Activated CD4-positive, alpha-beta T cell treated with anti-CD3 and anti-CD28 coated beads, Interleukin-2, Interleukin-4, amounts not matched to agents 100 ng/mL and 50 ng/mL, durations not matched to agents 16 hours and 8 hours (primary cell): ENCODE measurements at regions not wholly inside any gene's neighbourhood (a gene's known extent, or its start where the extent isn't known, plus 50 kb on each side); places are given as distances from the start of the nearest gene placed in this dataset.
"Not testable (repeated sequence)": the region's sequence is repeated elsewhere in the genome, so short reads cannot be mapped to it uniquely, and the experiment has no call there.

ENCODE experiments used
- DNase-seq: peaks from one replicate; pipeline ENCODE4 v3.0.0-alpha.2; 2020; ENCODE audit warnings: low spot score

DNA sequence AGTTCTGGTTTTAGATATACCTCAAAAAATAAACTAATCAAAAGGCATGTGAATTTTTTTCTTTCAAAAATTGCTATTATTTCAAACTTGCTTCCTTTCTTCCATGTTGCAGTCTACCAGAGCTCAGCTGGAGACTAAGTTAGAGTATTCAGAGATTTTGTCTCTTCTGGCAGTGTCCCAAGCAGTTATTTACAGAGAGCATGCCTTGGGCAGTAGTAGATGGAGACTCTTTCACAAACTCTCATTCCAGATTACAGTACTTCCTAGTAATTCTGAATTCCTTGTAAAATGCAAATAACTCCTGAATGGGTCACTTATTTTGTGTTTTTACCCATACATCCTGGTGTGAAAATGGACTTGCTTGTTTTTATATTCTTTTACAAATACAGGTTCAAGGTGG is 703.4 kb downstream of the EPHA7 start:
- no peak for DNase-seq

- no peak for DNase-seq
Measured at GRCh38 chr6:92714346-92714745, 705.0 kb downstream of the EPHA7 start.

DNA sequence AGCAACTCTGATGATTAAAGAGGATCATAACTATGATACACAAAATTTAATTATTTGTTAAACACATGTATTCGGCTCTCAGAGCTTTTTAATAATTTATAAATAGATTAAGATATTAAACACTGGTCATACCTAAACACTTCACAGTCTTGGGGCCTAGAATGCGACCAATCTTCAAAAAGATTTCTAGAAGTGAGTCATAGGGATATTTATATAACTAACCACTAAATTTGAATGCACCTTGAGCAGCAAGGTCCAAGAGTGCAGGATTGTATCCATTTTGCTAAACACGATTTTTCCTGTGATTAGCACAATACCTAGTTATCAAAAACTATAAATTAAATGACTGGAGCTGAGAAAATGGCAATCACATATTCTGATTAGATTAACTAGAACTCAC is 709.3 kb downstream of the EPHA7 start:
- DNase-seq: no peak

GRCh38 chr6:92708945-92709344 is 710.4 kb downstream of the EPHA7 start:
- no peak for DNase-seq

- DNase-seq: no peak
Measured at GRCh38 chr6:92708270-92708669, 711.1 kb downstream of the EPHA7 start.

GRCh38 chr6:92706976-92707375 is 712.4 kb downstream of the EPHA7 start:
- DNase-seq: no peak

DNA sequence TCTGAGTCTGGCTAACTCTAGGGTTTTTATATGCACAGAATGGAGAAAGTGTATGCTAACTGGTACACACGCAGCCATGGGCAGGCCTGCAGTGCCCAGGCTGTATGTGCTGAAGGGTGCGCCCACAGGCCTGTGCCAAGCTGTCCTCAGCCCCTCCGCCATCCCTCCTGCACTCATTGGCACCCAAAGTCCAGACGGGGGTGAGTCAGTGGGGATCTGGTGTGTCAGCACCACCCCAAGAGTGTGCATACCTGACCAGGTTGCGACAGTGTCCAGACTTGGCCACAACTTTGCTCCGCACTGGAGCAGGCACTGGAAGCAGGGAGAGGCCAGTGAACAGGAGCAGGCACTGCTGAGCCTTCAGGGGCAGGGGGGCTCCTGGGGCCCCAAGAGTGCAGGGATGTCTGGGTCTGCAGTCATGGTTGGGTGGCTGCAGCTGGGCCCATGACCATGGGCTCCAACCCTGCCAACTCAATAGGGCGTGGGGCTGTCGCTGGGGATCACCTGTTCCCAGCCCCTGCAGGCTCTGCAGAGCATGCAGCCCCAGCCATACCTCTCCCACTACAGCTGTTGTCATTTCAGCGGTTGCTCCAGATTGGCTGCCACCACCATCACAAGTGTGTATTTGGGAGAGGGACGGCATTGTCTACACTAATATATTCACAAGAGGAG is 717.8 kb downstream of the EPHA7 start:
- no peak for DNase-seq

DNA sequence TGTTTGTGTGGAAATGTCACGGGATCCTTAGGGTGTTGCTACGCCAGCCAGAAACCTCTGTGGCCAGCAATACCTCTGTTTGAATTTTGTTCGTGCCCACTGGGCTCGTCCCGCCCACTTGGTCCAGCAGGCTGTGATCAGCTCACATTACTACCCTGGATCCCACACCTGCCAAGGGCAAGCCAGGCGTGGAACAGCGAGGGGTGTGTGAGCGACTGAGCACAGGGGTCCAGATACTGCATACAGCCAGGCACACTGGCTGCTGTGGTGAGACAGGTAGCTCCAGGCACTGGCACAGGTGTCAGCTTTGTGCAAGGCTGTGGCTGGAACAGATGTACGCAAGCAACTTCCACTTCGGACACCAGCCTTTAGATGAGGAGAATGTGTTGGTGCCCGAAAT is 718.9 kb downstream of the EPHA7 start:
- DNase-seq: no peak

DNA sequence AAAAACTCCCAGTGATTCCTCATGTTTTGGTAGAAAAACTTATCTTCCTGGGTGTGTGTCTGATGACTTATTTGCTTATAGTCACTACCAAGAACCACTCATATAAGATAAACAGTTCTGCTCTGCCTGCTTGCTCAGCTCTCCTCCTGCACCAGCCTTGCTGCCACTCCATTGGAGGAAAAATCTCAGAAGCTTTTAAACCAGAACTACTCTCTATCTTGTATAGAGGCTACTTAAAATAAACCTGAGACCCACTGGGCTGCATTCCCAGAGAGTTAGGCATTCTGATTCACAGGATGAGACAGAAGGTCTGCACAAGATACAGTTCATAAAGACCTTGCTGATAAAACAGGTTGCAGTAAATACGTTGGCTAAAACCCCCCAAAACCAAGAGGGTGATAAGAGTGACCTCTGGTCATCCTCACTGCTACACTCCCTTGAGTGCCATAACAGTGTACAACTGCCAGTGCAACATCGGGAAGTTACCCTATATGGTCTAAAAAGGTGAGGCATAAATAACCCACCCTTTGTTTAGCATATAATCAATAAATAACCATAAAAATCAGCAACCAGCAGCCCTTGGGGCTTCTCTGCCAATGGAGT is 728.3 kb downstream of the EPHA7 start:
- DNase-seq: no peak

- DNase-seq: no peak
Measured at GRCh38 chr6:92688342-92688741, 731.0 kb downstream of the EPHA7 start.

DNA sequence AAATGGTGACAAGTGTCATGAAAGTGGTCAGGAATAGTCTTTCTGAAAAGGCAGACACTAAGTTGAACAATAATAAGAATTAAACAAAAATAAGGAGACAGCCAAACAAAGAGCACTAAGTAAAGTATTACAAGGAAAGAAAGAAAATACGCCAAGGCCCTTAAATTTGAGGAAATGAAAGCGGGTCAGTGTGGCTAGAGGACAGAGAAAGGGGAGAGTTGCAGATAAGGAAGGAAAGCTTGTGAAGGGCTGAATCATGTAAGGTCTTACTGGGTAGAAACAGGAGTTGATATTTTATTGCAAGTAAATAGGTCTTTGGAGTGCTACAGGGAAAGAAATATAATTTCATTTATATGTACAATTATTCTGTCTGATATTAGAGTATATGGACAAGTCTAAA is 732.1 kb downstream of the EPHA7 start:
- no peak for DNase-seq

GRCh38 chr6:92684386-92684785 is 735.0 kb downstream of the EPHA7 start:
- no peak for DNase-seq

DNA sequence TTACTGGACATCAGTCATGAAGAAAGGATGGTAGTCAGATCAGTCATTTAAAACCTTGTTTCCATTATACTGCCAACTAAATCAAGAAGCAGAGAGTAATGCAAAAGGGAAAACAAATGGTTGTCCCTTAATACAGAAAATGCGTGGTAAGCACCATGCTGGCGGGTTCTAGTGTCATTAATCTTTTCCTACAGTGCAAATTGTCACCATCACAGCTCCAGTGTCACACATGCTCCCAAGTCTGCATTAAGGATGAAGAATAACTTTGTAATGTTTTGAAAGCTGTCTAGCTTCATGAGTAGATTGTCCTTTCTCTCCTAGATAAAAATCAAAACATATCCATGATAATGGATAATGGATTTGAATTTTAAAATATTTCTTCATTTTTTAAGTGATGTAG is 735.6 kb downstream of the EPHA7 start:
- no peak for DNase-seq

GRCh38 chr6:92682516-92683398 is 736.6 kb downstream of the EPHA7 start:
- no peak for DNase-seq

DNA sequence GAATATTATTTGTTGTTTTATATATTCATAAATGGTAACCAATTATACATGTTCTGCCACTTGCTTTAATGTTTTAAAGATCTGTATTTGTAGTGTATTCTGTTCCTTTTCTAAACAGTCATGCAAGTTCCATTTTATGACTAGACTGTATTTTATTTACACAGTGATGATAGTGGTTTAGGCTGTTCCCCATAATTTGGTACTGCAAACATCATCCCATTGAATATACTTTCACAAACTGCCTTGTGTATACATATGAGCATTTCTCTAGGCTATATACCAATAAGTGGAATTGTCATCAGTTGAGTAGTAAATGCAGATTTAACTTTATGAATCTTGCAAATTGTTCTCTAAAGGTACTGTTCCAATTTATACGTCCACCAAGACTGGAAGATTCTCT is 738.0 kb downstream of the EPHA7 start:
- DNase-seq: no peak

- DNase-seq: not testable (repeated sequence)
Measured at GRCh38 chr6:92671462-92671861, 747.9 kb downstream of the EPHA7 start.

DNA sequence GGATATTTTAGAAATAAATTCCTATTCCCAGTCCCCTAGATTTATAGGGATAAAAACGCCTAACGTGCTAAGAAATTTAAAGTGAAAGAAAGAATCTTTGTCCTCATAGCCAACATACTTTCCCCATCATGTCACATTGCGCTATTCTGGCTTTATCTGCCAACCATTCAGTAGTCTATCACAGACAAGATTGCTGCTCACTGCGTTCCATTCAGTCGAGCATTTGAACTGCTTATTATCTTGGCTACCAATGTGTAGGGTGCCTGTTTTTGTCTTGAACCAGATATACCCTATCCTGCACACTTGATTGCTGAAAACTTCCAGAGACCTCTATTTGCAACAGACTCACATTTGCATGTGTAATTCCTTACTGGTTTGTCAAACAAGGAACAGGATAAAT is 751.5 kb downstream of the EPHA7 start:
- no peak for DNase-seq

- DNase-seq: no peak
Measured at GRCh38 chr6:92648364-92649086, 770.8 kb downstream of the EPHA7 start.

DNA sequence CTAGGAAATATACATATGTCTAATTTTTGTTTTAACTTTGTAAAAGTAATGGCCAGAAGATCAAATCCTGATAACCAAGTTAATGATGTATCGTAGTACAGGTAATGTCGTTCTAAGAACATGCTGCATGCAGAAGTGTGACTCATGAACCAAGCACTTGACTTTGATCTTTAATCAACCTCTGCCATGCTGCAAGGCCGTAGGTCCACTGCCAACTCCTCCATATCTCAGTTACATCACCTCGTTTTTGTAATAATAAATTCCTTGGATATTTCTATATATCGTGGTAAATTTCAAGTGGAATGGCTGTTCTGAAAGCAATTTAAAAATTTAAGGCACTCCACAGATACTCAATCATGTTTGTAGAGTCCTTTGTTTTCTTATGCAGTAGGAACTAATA is 771.7 kb downstream of the EPHA7 start:
- DNase-seq: no peak

DNA sequence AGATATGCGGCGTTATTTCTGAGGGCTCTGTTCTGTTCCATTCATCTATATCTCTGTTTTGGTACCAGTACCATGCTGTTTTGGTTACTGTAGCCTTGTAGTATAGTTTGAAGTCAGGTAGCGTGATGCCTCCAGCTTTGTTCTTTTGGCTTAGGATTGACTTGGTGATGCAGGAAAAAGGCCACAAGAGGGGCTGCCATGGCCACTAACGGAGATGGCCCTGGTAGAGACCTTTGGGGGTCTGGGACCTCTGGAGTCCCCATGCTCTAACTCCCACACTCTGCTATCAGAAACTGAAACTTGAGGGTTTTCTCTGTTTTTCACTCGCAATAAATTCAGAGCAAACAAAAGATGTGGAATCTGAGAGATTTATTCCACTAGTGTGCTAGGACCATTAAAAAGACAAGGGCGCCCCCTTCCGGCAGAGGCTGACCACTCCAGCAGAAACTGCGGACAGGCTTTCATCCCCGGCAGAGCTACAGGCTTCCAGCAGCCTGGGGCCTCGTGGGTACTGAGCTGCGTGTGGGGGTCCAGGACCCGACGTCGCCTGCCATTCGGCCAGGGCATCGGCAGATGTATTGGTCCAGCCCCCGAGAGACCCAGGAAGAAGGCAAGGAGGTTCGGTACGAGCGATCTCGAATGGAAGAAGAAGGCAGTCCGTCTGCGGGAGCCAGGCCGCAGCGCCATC is 775.1 kb downstream of the EPHA7 start:
- peak; percentile 15 for DNase-seq

GRCh38 chr6:92635553-92636153 is 783.7 kb downstream of the EPHA7 start:
- no peak for DNase-seq
